ENCODE measurements at regions not wholly inside any gene's neighbourhood (a gene's known extent, or its start where the extent isn't known, plus 50 kb on each side); places are given as distances from the start of the nearest gene placed in this dataset.

GRCh38 chr7:46035166-46035565 is 114.1 kb upstream of the IGFBP3 start:
- TF ChIP-seq CTCF (IDR thresholded peaks at IDR 0.05) (no peak), POLR2A (IDR thresholded peaks at IDR 0.05) (no peak)
